C4-2B (cell line): ENCODE measurements at regions not wholly inside any gene's neighbourhood (a gene's known extent, or its start where the extent isn't known, plus 50 kb on each side); places are given as distances from the start of the nearest gene placed in this dataset.

ENCODE experiments used
- CTCF ChIP-seq: fragments of 450-650 bp; conservative IDR thresholded peaks from 2 replicates; pipeline ENCODE4 v1.5.1; 2017; ENCODE audit warnings: mild to moderate bottlenecking
- ZFX ChIP-seq: fragments of 450-650 bp; IDR thresholded peaks from 2 replicates; pipeline ENCODE4 v1.6.1; 2017

DNA sequence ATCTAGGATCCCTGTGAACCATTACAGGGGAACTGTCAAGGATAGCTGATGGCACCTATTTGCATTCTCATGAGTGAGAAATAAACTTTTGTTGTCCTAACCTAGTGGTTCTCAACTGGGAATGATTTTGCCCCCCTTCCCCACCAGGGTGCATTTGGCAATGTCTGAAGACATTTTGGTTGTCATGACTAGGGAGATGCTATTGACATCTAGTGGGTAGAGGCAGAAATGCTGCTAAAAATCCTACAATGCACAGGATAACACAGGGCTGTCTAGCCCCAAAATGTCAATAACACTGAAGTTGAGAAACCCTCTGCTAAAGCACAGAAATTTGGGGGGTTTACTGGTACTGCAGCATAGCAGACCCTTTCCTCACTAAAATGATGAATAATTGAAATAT lies 140.9 kb upstream of the SRRM4 start:
- TF ChIP-seq CTCF (peak; percentile 35), ZFX (no peak)
